ENCODE measurements at regions not wholly inside any gene's neighbourhood (a gene's known extent, or its start where the extent isn't known, plus 50 kb on each side); places are given as distances from the start of the nearest gene placed in this dataset.

- no peak for TF ChIP-seq CTCF (IDR thresholded peaks at IDR 0.05; ENCODE audit: insufficient read depth, low read length)
- no peak for TF ChIP-seq GABPA (IDR thresholded peaks at IDR 0.05; ENCODE audit: low read depth)
- TF ChIP-seq POLR2AphosphoS5 (IDR thresholded peaks at IDR 0.05; ENCODE audit: low read depth) = no peak
- no peak for TF ChIP-seq SPI1 (IDR thresholded peaks at IDR 0.05; ENCODE audit: borderline replicate concordance, low read depth)
- TF ChIP-seq REST (IDR thresholded peaks at IDR 0.05; ENCODE audit: insufficient replicate concordance, low read depth) = no peak
Observed at GRCh38 chr6:134823710-134824034, 126.2 kb downstream of the ALDH8A1 start.

Measured in HL-60 (cell line).